Lower leg skin (tissue), 4 donors: ENCODE measurements at regions not wholly inside any gene's neighbourhood (a gene's known extent, or its start where the extent isn't known, plus 50 kb on each side); places are given as distances from the start of the nearest gene placed in this dataset.

Experiments
- DNase-seq, 2 donors: peaks; one replicate each; pipeline ENCODE4 v3.0.0-alpha.2; 2019; ENCODE audit warnings: low spot score in 2 of 2
- H3K4me3 ChIP-seq: fragments of 200-600 bp; sonication (generic); 2 replicates; pipeline ENCODE4 v1.5.1; 2017; ENCODE audit warnings: mild to moderate bottlenecking, low read depth; ENCODE audit not compliant: poor library complexity, severe bottlenecking
- CTCF ChIP-seq, 3 donors: fragments of 450-650 bp; IDR thresholded peaks; one replicate each; pipeline ENCODE4 v1.5.1; 2016; ENCODE audit warnings: antibody characterized with exemption in 3 of 3, mild to moderate bottlenecking in 3 of 3, moderate library complexity in 2 of 3
- POLR2A ChIP-seq, 2 donors: fragments of 450-650 bp; IDR thresholded peaks; one replicate each; pipeline ENCODE4 v1.6.1; 2016 to 2017; ENCODE audit warnings: antibody characterized with exemption in 2 of 2, mild to moderate bottlenecking in 1 of 2, moderate library complexity in 1 of 2
- WGBS, 2 donors: methylation state at CpG; one replicate each; pipeline ENCODE4 v1.1.5; 2018; 5-methylcytosine and 5-hydroxymethylcytosine counted together
- intact Hi-C: fragments of 100-400 bp; cut with DNase I; formaldehyde crosslinking; loops from one replicate; pipeline ENCODE4 v1.15.0; 2023; ENCODE audit warnings: low total_unique reads

- intact Hi-C loops, result no loop called here
- no peak overlapping the region for H3K4me3 ChIP-seq
- WGBS, 2 donors, result 59 to 82% methylated on average over 10 of the region's 10 CpGs
- TF ChIP-seq POLR2A (IDR thresholded peaks at IDR 0.05) (no peak), CTCF (IDR thresholded peaks at IDR 0.05) (no peak)
- peak in 1 of 2 donors; percentile 76 for DNase-seq
Measured at GRCh38 chr15:69665641-69666111, 213.1 kb downstream of the RPLP1 start.

- H3K4me3 ChIP-seq, result no peak overlapping the region
- no peak for DNase-seq
- intact Hi-C loops, result no loop called here
- no peak for TF ChIP-seq CTCF (IDR thresholded peaks at IDR 0.05)
- 74% methylated on average over 10 of the region's 10 CpGs for WGBS, 2 donors
Measured at GRCh38 chr15:69666441-69666882, 213.8 kb downstream of the RPLP1 start.

- 78% methylated on average over 19 of the region's 19 CpGs for WGBS, 2 donors
- no peak for TF ChIP-seq POLR2A (IDR thresholded peaks at IDR 0.05)
- TF ChIP-seq CTCF (IDR thresholded peaks at IDR 0.05), result no peak
- H3K4me3 ChIP-seq, result no peak overlapping the region
- intact Hi-C loops, result no loop called here
- DNase-seq, result no peak
Measured at GRCh38 chr15:69666921-69667811, 214.5 kb downstream of the RPLP1 start.

- TF ChIP-seq POLR2A (IDR thresholded peaks at IDR 0.05) (no peak), CTCF (IDR thresholded peaks at IDR 0.05) (no peak)
- intact Hi-C loops, result no loop called here
- no peak for DNase-seq
- H3K4me3 ChIP-seq, result no peak overlapping the region
- WGBS, 2 donors, result 71 to 79% methylated on average over 5 to 6 of the region's 6 CpGs
Measured at GRCh38 chr15:69668039-69668705, 215.6 kb downstream of the RPLP1 start.

GRCh38 chr15:69668963-69669362, 216.3 kb downstream of the RPLP1 start:
- intact Hi-C loops, result no loop called here
- 82 to 83% methylated on average over 4 of the region's 4 CpGs for WGBS, 2 donors

GRCh38 chr15:69669446-69669845, 216.8 kb downstream of the RPLP1 start:
- DNase-seq, result no peak
- TF ChIP-seq POLR2A (IDR thresholded peaks at IDR 0.05) (no peak), CTCF (IDR thresholded peaks at IDR 0.05) (no peak)
- WGBS, 2 donors, result 74 to 81% methylated on average over 3 of the region's 3 CpGs
- no peak overlapping the region for H3K4me3 ChIP-seq
- intact Hi-C loops, result no loop called here

More at GRCh38 chr15:69668963-69669362, 216.3 kb downstream of the RPLP1 start:
- no peak for DNase-seq
- no peak overlapping the region for H3K4me3 ChIP-seq
- TF ChIP-seq POLR2A (IDR thresholded peaks at IDR 0.05), result no peak
